HFFc6 (cell line): ENCODE measurements at regions not wholly inside any gene's neighbourhood (a gene's known extent, or its start where the extent isn't known, plus 50 kb on each side); places are given as distances from the start of the nearest gene placed in this dataset.

Experiments used
- DNase-seq: peaks from one replicate; pipeline ENCODE4 v3.0.0-alpha.2; 2018
- H3K27ac Mint-ChIP-seq: 2 replicates; pipeline ENCODE4 v1.8.0; 2020; ENCODE audit warnings: mild to moderate bottlenecking, mixed read lengths
- H3K27me3 Mint-ChIP-seq: 2 replicates; pipeline ENCODE4 v1.8.0; 2021; ENCODE audit warnings: mild to moderate bottlenecking, moderate library complexity, mixed read lengths; ENCODE audit not compliant: insufficient read depth
- H3K36me3 Mint-ChIP-seq: 2 replicates; pipeline ENCODE4 v1.8.0; 2021; ENCODE audit warnings: low read depth, mixed read lengths
- H3K4me1 Mint-ChIP-seq: 2 replicates; pipeline ENCODE4 v1.8.0; 2020; ENCODE audit warnings: low read depth, mixed read lengths
- H3K4me3 Mint-ChIP-seq: 2 replicates; pipeline ENCODE4 v1.8.0; 2020; ENCODE audit warnings: mild to moderate bottlenecking, moderate library complexity, mixed read lengths
- H3K9me3 Mint-ChIP-seq: 2 replicates; pipeline ENCODE4 v1.8.0; 2020; ENCODE audit warnings: mild to moderate bottlenecking, mixed read lengths
- TF ChIP-seq, protein P1 (sequence below): fragments of 200-600 bp; sonication (generic); IDR thresholded peaks from 2 replicates; pipeline ENCODE4 v1.5.0; 2021; ENCODE audit warnings: antibody characterized with exemption, mild to moderate bottlenecking

DNA sequence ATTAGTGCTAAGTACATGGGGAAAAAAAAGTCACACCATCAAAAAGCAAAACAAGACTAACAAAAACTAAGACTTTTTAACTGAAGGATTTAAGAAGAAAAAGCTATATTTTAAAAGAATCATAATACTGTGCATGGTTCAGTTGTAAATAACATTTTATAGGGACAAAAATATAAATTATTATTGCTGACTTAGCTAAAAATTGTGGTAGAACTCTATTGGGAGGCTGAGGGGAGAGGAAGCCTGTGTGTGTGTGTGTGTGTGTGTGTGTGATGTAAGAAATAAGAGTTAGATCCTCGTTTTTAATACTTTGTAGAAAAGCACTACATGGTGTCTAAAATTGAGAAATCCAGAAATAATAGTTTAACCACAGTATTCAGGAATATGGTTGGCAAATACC lies 1950.9 kb upstream of the TENM3 start:
- H3K4me1 Mint-ChIP-seq = no peaks in the 10 kb centered on the region
- DNase-seq = no peak
- H3K9me3 Mint-ChIP-seq = peaks cover 28% of the 10 kb centered on the region
- H3K36me3 Mint-ChIP-seq = no peaks in the 10 kb centered on the region
- no peak overlapping the region for H3K27ac Mint-ChIP-seq
- no peak overlapping the region for H3K4me3 Mint-ChIP-seq
- H3K27me3 Mint-ChIP-seq = no peaks in the 10 kb centered on the region
- TF ChIP-seq, protein P1, sequence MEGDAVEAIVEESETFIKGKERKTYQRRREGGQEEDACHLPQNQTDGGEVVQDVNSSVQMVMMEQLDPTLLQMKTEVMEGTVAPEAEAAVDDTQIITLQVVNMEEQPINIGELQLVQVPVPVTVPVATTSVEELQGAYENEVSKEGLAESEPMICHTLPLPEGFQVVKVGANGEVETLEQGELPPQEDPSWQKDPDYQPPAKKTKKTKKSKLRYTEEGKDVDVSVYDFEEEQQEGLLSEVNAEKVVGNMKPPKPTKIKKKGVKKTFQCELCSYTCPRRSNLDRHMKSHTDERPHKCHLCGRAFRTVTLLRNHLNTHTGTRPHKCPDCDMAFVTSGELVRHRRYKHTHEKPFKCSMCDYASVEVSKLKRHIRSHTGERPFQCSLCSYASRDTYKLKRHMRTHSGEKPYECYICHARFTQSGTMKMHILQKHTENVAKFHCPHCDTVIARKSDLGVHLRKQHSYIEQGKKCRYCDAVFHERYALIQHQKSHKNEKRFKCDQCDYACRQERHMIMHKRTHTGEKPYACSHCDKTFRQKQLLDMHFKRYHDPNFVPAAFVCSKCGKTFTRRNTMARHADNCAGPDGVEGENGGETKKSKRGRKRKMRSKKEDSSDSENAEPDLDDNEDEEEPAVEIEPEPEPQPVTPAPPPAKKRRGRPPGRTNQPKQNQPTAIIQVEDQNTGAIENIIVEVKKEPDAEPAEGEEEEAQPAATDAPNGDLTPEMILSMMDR = no peak

DNA sequence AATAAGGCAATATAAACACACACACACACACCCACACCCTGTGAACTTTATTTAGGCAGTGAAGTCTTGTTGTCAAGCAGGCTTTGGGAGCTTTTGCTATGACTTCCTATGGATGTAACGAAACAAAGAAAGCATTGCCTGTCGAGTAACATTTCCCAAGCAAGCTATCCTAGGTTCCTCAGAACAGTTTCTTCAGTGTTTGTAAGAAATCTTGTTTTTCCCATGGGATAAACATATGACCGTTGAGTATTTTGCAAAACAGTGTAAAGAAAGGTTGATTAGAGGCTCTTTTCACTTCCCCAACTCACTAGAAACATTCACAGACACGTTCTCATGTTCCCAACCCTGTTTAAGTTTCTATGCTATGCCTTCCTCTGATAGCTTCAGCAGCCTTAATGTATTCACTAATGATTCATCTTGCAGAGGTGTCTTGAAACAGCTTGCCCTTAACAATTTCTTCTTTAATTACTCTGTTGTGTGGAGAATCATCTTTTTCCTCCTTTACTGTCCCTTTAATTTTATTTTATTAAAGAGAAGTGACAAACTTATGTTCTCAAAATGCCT lies 1947.1 kb upstream of the TENM3 start:
- Mint-ChIP-seq H3K27me3 (no peaks in the 10 kb centered on the region), H3K36me3 (no peaks in the 10 kb centered on the region), H3K9me3 (peaks cover 32% of the 10 kb centered on the region), H3K4me1 (no peaks in the 10 kb centered on the region), H3K27ac (no peak overlapping the region), H3K4me3 (no peak overlapping the region)
- DNase-seq = no peak
- TF ChIP-seq, protein P1 = no peak

DNA sequence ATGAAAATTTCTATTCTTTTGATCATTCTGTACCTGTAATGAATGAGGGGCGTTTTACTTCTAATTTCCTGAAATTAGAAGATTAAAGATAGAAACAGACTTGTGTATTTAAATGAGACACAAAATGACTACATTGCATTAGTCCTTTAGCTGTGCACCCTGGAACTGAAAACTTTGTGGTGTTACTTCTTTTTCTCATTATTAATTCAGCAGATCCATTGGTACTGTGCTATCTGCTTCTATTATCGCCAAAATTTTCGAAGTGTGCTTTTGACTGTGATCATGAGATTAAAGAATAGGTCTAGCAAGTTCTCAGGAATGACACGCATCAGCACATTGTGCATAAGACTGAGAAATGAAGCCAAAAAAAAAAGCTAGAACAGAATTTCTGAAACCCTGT lies 1938.9 kb upstream of the TENM3 start:
- Mint-ChIP-seq H3K27me3 (no peaks in the 10 kb centered on the region), H3K4me1 (no peaks in the 10 kb centered on the region), H3K27ac (no peak overlapping the region), H3K4me3 (no peak overlapping the region), H3K36me3 (peaks cover 5% of the 10 kb centered on the region), H3K9me3 (peaks cover 38% of the 10 kb centered on the region)
- TF ChIP-seq, protein P1 = no peak
- no peak for DNase-seq

DNA sequence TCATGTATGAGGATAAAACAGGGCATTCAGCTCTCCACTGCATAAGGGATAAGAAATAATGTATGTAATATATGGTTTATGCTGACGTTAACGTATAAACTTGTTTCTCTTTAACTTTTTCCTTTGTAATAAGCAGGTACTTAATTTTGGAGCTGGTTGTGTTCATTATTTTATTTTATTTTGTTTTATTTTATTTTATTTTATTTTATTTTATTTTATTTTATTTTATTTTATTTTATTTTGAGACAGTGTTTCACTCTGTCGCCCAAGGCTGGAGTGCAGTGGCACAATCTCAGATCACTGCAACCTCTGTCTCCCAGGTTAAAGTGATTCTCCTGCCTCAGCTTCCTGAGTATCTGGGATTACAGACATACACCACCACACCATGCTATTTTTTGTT lies 1932.6 kb upstream of the TENM3 start:
- Mint-ChIP-seq H3K36me3 (no peaks in the 10 kb centered on the region), H3K27me3 (no peaks in the 10 kb centered on the region), H3K4me1 (no peaks in the 10 kb centered on the region), H3K9me3 (peaks cover 44% of the 10 kb centered on the region), H3K4me3 (no peak overlapping the region), H3K27ac (no peak overlapping the region)
- TF ChIP-seq, protein P1 = no peak
- no peak for DNase-seq

DNA sequence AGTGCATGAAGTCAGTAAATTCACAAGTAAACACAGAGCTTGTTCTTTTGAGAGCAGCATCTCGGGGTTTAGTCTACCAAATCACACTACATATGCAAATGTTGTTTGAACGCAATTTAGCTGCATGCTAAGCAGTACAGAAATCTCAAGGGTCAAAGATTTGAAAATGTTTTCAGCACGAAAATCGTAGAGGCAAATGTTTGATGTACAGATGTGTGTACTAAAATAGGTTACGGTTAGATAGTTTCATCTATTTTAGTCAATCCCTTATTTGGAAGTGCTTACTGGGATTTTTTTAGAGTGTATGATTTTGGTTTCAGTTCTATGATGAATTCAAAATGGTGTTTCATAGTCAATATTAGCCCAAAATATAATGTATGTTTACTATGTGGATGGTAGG lies 1928.2 kb upstream of the TENM3 start:
- Mint-ChIP-seq H3K27ac (no peak overlapping the region), H3K36me3 (peaks cover 5% of the 10 kb centered on the region), H3K4me3 (no peak overlapping the region), H3K9me3 (peaks cover 34% of the 10 kb centered on the region), H3K27me3 (no peaks in the 10 kb centered on the region), H3K4me1 (no peaks in the 10 kb centered on the region)
- no peak for DNase-seq
- TF ChIP-seq, protein P1 = no peak

DNA sequence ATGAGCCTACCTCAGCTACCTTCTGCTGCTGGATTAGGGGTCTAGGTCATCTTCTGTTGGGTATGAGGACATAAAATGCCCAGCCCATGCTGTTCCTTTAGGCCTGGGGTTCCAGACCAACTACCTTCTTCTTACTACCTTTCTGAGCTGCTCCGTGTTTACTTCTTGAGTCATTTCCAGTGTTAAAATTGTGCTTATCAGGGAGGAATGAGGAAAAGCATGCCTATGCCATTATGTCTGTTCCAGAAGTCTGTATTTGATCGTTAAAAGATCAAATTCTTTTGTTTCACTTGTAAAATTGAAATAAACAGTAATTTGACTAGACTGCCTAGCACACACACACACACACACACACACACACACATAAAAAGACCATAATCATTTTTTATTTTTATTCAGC lies 1912.7 kb upstream of the TENM3 start:
- DNase-seq = no peak
- no peaks in the 10 kb centered on the region; the same call in 1 of the 2 replicates for H3K36me3 Mint-ChIP-seq
- TF ChIP-seq, protein P1 = no peak

More for the DNA sequence above, 1912.7 kb upstream of the TENM3 start:
- H3K9me3 Mint-ChIP-seq = peaks cover 49% of the 10 kb centered on the region
- H3K4me1 Mint-ChIP-seq = no peaks in the 10 kb centered on the region
- no peak overlapping the region for H3K27ac Mint-ChIP-seq
- H3K4me3 Mint-ChIP-seq = no peak overlapping the region
- H3K27me3 Mint-ChIP-seq = no peaks in the 10 kb centered on the region; the same call in 1 of the 2 replicates
